ENCODE measurements at regions not wholly inside any gene's neighbourhood (a gene's known extent, or its start where the extent isn't known, plus 50 kb on each side); places are given as distances from the start of the nearest gene placed in this dataset.

DNA sequence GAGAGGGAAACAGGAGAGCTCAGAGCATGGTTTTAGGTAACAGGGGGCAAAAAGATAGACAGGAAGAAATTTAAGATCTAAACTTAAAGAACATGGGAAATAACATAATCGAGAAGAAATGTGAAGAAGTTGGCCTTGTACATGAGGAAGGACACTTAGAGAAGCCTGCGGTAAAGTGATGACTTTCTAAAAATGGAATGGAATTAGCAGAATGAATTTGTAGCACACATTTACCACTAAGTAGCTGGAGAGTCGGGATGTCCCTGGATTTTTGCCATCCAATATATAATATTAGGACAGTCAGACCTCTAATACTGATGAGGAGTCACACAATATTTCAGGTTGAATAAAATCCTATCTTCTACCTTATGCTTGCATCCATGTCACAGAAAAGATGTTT, 77.7 kb upstream of the C1orf87 start:
- no peak for FAIRE-seq
- TF ChIP-seq POLR2A (IDR thresholded peaks at IDR 0.05; ENCODE audit: low read depth, low read length), result no peak
- DNase-seq (ENCODE audit: insufficient read length, low spot score), result no peak

DNA sequence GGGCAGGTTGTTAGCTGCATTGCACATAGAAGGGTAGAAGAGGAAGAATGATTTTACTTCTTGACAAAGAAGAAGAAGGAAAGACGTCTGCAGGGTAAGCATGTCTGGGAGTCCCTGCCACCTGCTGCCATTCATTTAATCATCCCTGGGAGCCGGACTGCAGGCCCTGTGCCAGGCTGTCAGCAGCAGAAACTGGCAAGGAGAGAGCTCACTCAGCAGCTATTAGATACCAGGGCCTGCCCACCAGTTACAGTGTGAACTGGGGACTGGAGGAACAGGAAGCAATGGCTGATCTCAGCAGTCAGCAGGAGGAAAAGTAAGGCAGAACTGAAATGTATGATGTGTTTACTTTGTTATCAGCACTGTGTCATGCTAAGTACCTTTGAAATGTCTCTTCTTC, 75.7 kb upstream of the C1orf87 start:
- DNase-seq (ENCODE audit: insufficient read length, low spot score) (no peak), FAIRE-seq (no peak)
- no peak for TF ChIP-seq POLR2A (IDR thresholded peaks at IDR 0.05; ENCODE audit: low read depth, low read length)

DNA sequence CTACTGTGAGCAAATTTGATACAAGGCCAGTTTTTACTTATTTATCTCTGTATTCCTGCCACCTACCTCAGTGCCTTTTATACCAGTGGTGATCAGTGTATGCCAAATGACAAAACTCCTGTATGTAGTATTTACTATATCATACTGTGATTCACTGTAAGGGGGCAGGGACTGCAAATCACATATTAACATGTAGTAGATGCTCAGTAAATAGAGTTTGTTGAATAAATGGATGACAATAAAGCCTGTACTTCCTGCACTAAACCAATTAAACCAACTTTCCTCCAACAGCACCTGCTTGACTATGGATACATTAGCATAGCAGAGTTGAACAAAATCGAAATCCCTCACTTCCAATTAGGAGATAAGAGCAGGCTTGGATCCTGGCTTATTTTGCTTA, 73.3 kb upstream of the C1orf87 start:
- FAIRE-seq (no peak), DNase-seq (ENCODE audit: insufficient read length, low spot score) (no peak)
- TF ChIP-seq POLR2A (IDR thresholded peaks at IDR 0.05; ENCODE audit: low read depth, low read length), result no peak

DNA sequence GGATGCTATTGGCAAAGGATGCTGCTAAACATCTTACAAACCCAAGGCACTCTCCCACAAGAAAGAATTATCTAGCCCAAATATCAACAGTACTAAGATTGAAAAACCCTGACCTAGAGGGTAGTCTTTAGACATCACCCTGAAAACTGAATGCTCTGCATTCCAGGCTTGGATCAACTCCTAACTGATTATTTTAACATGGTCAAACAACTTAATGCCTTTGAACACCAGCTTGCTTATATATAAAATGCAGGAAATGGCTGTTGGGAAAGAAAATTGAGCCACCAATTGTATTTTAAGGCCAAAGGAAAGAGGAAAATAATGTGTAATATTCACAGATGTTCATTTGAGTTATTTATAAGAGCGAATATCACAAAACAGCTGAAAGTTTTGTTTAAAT, 72.2 kb upstream of the C1orf87 start:
- DNase-seq (ENCODE audit: insufficient read length, low spot score) (no peak), FAIRE-seq (no peak)
- no peak for TF ChIP-seq POLR2A (IDR thresholded peaks at IDR 0.05; ENCODE audit: low read depth, low read length)

DNA sequence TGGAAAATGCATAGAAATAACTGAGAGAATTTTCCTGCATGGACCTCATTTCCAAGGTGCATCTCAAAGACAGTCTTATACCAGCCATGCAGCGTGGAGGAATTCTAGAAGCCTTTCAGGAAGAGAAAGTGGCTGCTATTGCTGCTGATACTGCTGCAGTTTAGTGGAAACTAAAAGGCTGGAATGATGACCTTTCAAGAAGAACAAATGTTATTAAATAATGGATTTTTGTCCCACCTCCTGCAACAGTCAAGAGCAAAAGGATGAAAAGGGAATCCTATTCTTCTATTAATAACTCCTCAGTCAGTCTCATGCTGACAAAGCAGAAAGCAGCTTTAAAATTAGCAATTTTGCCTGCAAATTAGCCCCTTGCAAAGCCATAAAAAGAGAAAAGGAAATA, 68.2 kb upstream of the C1orf87 start:
- no peak for FAIRE-seq
- DNase-seq (ENCODE audit: insufficient read length, low spot score), result no peak
- no peak for TF ChIP-seq POLR2A (IDR thresholded peaks at IDR 0.05; ENCODE audit: low read depth, low read length)

DNA sequence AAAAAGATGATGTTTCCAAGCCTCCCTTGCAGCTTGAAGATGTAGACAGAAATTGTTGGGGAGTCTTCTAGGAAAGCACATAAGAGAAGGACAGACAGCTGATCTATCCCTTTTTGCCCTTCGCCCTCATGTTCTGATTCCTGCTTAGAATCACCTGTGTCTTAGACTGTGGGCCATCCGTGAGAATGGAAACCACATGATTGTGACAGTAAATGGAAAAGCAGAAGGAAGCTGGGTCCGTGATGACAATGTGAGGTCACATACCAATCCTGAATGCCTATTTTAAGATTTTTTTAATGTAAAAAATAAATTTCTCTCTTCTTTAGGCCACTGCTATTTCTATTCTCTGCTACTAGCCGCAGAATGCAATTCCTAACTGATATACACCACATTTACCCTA, 67.7 kb upstream of the C1orf87 start:
- TF ChIP-seq POLR2A (IDR thresholded peaks at IDR 0.05; ENCODE audit: low read depth, low read length), result no peak
- no peak for DNase-seq (ENCODE audit: insufficient read length, low spot score)
- no peak for FAIRE-seq

DNA sequence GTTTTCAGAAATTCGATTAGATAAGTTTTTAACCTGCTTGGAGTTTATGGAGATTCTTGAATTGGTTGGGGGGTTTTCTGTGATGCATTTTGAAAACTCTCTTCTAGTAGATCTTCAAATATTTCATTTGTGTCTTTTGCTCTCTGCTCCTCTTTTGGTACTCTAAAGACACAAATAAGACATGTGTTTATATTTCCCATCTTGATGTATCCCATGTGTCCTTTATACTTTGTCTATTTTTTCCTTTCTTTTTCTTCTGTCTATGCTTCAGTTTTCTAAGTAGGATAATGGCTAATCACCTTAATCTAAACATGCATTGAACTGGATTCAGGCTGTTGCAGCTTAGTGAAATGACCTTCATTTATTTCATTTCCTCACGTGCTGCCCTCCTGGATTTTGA, 63.8 kb upstream of the C1orf87 start:
- TF ChIP-seq POLR2A (IDR thresholded peaks at IDR 0.05; ENCODE audit: low read depth, low read length), result no peak
- FAIRE-seq (no peak), DNase-seq (ENCODE audit: insufficient read length, low spot score) (no peak)

DNA sequence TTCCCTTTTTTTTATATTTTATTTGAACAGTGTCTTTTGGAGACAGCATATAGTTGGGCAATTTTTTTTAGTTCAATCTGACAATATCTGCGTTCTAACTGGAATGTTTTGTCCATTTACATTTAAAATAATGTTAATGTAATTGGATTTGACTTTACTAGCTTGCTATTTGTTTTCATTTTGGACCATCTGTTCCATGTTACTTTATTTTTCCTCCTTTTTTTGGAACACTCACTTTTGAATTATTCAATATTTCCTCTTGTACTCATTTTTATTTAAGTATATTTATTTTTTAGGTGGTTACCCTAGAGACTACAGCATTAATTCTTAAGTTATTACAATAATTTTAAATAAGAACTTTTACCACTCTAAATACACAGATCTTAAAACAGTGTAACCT, 62.8 kb upstream of the C1orf87 start:
- FAIRE-seq, result no peak
- no peak for TF ChIP-seq POLR2A (IDR thresholded peaks at IDR 0.05; ENCODE audit: low read depth, low read length)
- DNase-seq (ENCODE audit: insufficient read length, low spot score), result no peak

DNA sequence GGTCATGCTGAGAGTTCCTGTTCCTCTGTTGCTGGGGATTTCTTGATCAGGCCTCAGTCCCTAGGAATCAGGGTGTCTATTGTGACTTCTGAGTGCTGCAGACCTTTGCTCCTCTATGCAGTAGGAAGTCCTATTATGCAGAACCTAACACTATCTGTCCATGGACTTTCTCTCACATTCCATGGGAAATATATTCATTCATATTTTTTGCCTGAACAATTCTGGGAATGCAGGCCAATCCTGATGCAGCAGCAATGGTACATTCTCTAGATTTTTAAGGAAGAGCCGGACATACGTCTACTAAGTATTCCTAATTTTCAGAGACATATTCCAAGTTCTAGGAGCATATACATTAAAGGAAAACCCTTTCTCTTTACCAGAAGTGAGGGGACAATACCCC, 61.1 kb upstream of the C1orf87 start:
- TF ChIP-seq POLR2A (IDR thresholded peaks at IDR 0.05; ENCODE audit: low read depth, low read length), result no peak
- no peak for FAIRE-seq
- no peak for DNase-seq (ENCODE audit: insufficient read length, low spot score)

DNA sequence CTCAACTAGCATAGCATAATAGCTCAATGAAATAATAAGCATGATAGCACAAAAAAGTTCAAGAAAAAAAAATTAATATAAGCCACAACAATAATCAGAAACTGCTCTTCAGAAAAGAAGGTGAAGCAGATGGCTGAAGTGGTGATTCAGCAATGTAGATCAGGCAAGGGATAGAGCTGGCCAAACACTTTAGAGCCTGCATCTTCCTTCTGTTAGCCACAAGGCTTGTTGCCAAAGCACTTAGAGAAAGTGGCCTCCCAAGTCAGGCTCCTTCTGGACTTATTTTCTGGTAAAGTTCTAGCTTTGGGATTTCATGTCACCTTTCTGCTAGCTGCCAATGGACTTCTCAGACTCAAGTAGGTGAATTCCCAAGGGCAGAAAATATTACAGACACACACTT, 60.3 kb upstream of the C1orf87 start:
- no peak for TF ChIP-seq POLR2A (IDR thresholded peaks at IDR 0.05; ENCODE audit: low read depth, low read length)
- no peak for FAIRE-seq
- DNase-seq (ENCODE audit: insufficient read length, low spot score), result no peak

DNA sequence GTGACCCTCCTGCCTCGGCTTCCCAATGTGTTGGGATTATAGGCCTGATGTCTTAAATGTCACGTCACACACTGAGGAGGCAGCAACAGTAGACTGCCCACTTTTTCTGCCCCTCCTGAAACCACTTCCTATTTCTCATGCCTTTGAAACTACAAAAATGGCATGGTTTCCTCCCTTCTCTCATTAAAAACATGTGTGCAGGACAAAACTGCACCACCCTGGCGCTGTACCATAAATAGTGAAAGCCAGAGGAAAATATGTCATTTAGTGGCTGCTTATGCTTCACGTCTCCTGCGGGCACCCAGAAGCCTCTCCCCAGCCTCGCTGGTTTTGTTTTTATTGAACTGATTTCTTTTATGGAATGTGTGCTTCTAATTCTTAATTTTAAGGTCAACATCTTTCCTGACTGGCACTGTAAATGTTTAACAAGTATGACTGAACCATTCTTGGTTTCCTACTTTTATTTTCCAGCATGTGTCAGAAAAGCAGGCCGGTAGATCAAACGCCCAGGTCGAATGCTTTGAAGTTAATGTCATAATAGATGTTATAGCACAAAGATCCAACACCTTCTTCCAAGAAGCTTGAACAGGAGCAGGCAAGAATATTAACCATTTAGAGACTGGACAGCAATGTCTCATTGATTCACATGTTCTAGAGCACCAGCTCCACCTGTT, 59.6 kb upstream of the C1orf87 start:
- no peak for TF ChIP-seq POLR2A (IDR thresholded peaks at IDR 0.05; ENCODE audit: low read depth, low read length)
- FAIRE-seq, result no peak
- DNase-seq (ENCODE audit: insufficient read length, low spot score), result no peak

DNA sequence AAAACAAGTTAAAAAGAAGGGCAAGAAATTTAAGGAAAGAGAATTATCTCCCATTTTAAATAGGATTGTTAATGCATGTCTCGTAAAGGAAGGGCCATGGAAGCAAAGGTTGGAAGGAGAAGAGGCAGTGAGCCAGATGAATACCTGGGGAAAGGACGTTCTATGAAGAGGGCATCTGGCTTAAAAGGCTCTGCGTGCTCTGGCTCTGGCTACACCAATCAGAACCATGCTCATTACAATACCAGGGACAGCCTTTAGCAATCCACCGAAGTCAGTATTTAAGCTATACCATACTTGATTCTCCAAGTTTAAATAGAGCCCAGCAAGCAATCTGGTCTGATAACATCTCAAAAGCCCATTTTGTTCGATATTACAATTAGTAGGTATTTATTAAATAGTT, 58.5 kb upstream of the C1orf87 start:
- DNase-seq (ENCODE audit: insufficient read length, low spot score) (no peak), FAIRE-seq (no peak)

DNA sequence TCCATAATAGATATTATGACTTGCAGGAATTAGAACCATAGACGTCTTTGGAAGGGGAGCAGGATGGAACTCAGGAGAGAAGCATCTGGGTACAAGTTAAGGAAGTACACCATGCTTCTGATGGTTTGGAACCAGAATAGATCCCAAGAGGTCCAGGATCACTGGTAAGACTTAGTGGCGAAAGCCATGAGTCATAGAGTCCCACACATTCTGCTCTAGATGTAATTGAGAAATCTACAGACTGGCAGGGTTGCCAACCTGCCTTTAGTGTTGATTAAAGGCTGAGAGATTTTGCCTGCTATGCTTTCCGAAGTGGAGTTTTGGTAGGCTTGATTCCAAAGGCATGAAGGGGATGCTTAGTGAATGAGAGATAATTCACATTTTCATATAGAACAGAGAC, 57.1 kb upstream of the C1orf87 start:
- DNase-seq (ENCODE audit: insufficient read length, low spot score) (no peak), FAIRE-seq (no peak)
- TF ChIP-seq POLR2A (IDR thresholded peaks at IDR 0.05; ENCODE audit: low read depth, low read length), result no peak

More for the DNA sequence above, 58.5 kb upstream of the C1orf87 start:
- TF ChIP-seq POLR2A (IDR thresholded peaks at IDR 0.05; ENCODE audit: low read depth, low read length), result no peak

DNA sequence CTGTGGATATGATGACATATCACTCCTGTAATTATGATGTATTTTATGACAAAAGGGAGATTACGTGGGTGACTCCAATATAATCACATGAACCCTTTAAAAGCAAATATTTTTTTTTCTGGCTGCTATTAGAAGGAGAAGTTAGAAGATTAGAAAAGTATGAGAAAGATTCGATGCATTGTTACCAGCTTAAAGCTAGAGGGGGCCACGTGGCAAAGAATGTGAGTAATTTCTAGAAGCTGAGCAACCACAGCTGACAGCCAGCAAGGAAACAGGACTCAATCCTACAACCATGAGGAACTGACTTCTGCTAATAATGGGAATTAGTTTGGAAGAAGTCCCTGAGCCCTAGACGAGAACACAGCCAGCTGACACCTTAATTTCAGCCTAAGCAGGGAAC, 56.3 kb upstream of the C1orf87 start:
- FAIRE-seq, result no peak
- TF ChIP-seq POLR2A (IDR thresholded peaks at IDR 0.05; ENCODE audit: low read depth, low read length), result no peak
- DNase-seq (ENCODE audit: insufficient read length, low spot score), result no peak

DNA sequence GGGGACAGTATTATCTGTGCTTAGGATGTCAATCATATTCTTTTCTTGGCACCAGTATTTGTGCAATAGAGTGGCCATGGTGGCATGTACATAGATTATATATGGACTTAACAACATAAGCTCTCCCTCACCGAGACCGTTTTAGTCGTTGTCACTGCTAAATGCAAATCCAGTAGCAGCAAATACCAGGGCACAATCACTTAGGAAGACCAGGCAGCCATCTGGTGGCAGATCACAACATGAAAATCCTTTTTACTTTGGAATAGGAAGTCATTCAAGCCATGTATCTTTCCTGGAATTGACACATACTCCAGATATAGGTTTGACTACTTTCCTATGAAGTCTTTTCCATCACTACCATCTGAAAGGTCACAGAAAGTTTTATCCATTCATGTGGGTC, 53.2 kb upstream of the C1orf87 start:
- no peak for TF ChIP-seq POLR2A (IDR thresholded peaks at IDR 0.05; ENCODE audit: low read depth, low read length)
- DNase-seq (ENCODE audit: insufficient read length, low spot score) (no peak), FAIRE-seq (no peak)
